ENCODE measurements at regions not wholly inside any gene's neighbourhood (a gene's known extent, or its start where the extent isn't known, plus 50 kb on each side); places are given as distances from the start of the nearest gene placed in this dataset.

DNA sequence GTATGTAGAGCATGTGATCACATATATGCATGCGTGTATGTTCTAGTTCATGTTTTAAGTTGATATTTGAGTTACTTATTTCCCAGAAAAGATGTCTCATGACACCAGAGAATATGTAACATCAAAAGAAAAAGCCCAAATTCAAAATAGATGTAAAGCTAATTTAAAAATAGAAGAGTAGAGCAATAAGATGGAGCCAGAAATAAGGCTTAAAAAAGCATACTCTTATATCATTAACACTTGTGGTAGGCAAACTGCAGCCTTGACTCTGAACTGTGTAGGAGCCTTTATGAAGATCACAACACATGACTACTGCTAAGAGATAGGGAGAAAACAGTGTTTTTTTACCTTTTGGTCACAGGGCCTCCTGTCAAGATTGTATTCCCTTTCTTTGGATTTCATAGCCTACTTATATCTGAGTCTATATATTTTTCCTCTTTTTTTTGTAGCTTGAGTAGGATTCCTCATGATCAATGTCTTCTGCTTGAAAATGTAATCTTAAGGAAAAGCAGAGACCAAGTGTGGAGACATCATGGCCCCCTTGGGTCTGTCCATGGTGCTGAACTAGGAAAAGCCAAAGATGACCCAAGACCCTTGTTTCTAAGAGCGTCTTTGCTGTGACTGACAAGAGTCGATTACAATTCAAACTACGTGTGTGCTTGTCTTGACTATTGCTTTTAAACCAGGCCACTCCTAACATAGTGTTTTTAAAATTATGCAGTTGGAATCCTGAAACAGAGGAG is 390.4 kb downstream of the SHISA9 start:
- DNase-seq (ENCODE audit: low read depth, low spot score): no peak

DNA sequence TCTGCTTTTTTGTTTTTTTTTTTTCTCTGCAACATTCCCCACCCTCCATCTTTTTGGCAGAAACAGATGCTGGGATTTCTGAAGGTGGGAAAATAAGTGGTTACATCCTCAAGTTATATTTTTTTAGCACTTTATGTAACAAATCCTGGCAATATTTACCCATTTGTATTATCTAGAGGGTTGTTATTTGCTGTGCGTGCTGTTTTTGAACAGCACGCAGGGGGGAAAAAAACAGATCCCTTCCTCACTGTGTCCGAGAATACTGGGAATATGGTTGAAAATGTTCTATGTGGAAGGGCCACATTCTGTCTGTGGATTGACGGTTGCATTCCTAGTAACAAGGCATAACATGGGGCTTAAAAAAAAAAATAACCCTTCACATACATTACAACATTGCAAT is 394.8 kb downstream of the SHISA9 start:
- DNase-seq (ENCODE audit: low read depth, low spot score): no peak

DNA sequence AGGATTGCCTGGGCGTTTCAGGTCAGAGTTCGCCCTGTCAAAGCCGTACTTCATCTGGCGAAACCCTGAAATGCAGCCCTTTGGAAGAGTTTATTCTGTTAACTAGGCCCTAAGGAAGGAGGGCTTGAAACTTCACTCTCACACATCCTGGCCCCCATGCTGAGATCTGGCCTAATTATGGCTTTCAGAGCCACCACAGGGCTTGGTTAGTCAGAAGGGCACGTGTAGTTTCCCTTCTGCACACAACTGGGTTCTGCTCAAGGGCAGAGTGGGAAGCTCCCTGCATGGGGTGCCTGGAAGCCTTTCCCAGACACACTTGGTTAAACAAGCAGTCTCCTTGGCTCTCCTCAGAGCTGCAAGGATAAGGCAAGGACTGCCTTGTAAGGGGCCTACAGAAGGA is 397.3 kb downstream of the SHISA9 start:
- DNase-seq (ENCODE audit: low read depth, low spot score): no peak

DNA sequence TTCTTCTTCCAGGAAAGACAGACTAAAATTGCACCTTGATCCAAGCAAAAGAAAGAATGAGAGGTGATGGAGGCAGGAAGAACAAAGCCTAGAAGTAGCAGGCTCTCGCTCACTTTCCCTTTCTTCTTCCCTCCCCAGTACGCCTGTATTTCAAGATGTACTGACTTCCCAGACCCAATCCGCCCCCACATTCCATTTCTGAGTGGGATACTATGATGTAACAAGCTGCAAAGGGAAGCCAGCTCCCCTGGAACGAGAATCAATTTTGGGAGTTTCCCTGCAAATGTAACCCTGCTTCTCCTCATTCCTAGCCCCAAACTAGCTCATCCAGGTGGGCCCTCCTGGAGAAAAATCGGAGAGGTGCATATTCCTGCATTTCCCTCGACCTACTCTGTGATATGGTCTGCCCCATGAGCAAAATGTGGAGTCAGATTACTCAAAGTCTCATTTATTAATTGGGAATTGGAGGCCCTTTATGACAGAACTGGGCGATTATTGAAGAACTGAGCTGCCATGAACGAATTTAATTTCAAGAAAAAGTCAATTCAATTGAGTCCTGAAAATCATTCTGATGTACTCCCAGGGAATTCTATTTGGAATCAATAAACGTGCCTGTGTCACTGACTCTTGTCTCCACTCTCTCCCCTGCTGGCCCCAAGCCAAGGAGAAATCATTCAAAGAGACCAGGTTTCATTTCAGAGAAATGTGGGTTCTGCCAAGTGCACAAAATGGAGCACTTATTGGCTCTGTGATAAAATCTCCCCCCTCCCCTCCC is 398.9 kb downstream of the SHISA9 start:
- no peak for DNase-seq (ENCODE audit: low read depth, low spot score)

DNA sequence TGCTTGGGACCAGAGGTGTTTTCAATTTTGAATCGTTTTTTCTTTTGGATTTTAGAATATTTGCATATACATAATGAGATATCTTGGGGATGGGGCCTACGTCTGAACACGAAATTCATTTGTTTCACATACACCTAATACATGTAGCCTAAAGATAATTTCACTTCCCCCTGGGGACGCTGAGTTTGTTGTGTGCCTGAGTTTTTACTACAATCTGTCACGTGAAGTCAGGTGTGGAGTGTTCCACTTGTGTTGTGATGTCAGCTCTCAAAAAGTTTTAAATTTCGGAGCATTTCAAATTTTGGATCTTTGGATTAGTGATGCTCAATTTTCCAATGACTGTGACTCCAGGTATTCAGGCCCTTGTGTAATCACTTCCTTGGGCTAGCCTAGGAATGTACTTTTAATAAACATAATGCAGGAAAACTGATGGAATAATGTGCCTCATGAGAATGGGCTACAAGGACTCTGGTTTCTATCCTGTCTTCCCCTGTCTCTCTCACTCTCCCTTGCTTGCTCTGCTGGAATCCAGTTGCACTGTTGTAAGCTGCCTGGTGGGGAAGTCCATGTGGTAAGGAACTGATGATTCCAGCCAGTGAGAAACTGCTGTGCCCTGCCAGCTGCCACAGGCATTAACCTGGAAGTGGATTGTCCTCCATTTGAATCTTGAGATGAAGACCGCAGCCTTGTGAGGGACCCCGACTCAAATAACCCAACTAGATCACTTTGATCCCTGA is 403.8 kb downstream of the SHISA9 start:
- no peak for DNase-seq (ENCODE audit: low read depth, low spot score)

DNA sequence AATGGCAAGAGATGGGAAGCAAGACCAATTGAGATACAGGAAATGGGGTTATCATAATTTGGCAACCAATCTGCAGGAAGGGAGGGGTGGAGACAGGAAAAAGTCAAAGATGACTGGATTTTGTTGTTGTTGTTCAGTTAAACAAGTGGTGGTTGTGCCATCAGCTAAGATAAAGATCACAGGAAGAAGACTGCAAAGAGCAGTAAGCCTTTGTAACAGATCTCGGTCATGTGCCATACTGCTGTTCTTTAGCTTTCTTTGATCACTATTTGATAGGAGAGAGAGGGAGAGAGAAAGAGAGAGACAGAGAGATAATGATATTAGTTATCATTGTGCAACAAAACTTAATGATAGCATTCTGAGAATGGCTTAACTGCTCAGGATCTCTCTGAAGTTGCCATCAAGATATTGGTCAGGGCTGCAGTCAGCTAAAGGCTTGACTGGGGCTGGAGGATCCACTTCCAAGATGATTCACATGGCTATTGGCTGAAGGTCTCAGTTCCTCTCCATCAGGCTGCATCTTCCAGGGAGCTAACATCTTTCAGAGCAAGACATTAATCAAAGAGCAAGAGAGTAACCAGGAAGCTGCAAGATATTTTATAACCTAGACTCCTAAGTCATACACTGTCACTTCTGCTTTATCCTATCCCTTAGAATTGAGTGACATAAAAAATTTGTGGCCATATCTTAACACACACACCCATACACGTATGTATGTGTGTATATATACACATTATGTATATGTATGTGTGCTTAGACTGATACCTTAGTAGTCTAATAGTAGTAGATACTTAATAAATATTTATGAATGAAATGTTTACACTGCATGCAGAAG is 405.0 kb downstream of the SHISA9 start:
- no peak for DNase-seq (ENCODE audit: low read depth, low spot score)

DNA sequence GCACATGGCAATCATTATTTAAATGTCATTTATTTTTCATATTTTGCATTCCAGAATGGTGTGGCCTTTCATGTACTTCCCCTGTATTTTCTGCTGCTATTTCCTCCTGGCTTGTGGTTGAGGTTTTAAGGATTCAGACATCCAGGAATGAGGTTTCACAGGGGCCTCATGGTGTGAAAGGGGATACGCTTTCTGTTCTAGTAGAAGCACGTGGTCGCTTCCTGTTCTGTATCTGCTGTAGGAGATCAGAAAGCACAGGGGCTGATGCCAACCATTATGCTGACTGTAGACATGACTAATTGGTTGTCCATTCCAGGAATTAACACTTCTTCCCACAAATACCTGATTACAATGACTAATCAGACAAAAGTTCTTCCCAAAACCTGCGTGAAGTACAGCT is 405.9 kb downstream of the SHISA9 start:
- no peak for DNase-seq (ENCODE audit: low read depth, low spot score)

DNA sequence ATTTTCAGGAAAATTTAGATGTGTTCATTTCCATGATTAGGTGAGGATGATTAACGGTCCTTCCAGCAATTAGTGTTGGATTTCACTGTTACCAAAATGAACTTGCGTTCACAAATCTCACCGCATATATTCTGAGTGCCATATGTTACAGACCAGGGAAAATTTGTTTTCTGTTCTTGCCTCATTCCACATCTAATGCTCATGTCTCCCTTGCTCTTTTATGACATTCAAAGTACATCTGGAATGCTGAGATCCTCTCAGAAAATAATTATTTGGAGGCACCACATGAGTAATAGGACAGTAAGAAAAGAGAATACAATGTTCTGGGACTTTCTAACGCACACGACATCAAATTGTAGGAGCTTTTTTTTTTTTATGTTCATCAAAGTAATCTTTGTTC is 406.5 kb downstream of the SHISA9 start:
- DNase-seq (ENCODE audit: low read depth, low spot score): no peak

DNA sequence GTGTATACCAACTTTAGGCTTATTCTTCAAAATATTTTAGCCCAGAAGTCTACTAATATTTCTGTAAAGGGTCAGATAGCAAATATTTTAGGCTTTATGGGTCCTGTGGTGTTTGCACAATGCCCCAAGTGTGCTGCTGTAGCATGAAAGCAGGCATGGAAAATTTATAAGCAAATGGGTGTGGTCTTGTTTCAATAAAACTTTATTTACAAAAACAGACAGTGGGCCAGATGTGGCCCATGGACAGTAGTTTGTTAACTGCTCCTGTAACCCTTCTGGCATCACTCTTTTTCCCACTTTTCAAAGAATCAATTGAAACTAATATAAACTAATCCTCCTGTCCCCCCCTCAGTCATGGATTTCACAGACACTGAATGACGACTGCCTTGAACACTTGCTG is 410.7 kb downstream of the SHISA9 start:
- no peak for DNase-seq (ENCODE audit: low read depth, low spot score)

DNA sequence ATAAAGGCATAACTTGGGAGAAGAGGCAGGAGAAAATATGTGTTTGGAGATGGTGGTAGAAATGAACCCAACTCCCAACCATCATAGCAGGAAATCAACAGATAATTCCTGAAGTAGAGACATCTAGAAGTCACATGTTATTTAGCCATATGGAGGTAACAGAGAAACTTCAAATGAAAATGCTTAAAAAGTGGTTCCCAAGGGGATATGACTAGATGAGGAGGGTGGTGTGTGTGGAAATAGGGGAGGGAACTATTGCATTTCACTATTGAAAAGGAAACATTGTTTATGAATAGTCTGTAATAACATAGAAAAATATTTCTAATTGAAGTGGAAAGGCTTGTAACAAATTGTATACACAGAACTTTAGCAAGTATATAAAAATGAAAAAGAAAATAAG is 412.0 kb downstream of the SHISA9 start:
- no peak for DNase-seq (ENCODE audit: low read depth, low spot score)

DNA sequence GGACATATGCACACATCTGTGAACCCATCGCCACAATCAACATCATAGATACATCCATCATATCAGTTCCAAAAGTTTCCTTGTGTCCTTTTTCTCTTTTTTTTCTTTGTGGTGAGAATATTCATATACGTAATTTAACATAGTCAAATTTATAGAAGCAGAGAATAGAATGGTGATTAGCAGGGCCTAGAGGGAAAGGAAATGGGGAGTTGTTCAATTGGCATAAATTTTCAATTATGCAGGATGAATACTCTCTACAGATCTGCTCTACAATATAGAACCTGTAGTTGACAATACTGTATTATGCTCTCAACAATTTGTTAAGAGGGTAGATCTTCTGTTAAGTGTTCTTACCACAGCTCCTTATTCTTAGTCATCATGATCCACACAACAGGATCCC is 413.2 kb downstream of the SHISA9 start:
- DNase-seq (ENCODE audit: low read depth, low spot score): no peak

DNA sequence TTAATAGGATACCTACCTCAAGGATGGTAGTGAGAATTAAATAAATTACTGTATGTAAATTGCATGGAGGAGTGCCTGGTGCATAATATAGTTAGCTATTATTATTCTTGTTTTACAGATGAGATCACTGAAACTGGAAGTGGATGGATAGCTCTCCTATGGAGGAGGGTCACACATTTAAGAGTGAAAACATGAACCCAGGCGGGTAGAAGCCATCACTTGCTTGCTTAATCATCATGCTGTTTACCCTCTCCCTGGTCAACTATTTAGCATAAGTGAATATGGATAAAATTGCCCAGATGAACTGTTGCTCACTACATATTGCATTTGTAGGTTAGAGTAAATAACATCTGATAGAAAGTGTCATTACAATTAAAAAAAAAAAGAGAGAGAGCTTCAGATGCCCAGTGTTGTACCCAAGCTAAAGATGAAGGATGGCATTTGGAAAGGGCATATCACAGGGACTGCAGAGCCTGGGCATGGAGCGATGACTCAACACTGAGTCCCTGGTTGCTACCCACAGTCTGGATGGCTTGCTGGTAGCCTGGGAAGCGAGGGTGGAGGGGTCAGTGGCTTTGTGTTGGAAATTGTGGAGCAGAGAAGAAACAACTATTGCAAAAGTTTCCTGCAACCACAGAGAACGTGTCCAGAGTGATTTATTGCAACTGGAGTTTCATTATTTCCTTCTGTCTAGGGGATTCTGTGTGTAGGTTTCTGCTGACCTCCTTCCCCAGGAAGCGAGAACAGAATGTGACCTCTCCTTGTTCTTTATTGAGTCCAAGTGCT is 414.4 kb downstream of the SHISA9 start:
- DNase-seq (ENCODE audit: low read depth, low spot score): no peak

DNA sequence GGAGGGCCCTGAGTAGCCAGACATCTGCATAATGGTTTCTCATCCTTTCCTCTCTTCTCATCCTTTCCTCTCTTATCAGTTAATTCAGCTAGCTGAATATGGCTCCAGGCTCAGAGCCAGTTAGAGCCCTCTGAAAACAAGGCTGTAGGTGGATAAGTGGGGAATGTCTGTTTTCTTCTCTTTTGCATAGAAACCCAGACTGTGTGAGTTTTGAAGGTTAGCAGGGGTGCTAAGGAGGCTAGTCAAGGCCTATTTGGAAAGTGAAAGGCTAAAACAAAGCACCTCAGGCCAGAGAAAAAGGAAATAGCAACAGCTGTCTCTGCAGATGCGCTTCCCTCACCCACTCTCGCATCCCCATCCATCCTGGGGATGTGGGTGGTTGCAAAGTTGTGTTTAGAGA is 420.9 kb downstream of the SHISA9 start:
- no peak for DNase-seq (ENCODE audit: low read depth, low spot score)

DNA sequence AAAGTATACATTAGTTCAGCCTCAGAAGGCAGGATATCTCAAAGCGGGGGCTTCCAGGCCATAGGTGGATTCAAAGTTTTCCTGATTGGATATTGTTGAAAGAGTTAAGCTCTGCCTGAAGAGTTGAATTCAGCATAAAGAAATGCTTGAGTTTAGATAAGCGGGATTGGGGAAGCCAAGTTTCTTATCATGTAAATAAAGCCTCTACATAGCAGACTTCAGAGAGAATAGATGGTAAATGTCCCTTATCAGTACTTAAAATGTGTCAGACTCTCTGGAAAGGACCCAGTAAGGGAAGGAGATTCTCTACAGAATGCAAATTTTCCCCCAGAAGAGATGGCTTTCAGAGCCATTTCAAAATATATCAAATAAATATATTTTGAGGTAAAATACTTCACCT is 423.5 kb downstream of the SHISA9 start:
- DNase-seq (ENCODE audit: low read depth, low spot score): no peak

DNA sequence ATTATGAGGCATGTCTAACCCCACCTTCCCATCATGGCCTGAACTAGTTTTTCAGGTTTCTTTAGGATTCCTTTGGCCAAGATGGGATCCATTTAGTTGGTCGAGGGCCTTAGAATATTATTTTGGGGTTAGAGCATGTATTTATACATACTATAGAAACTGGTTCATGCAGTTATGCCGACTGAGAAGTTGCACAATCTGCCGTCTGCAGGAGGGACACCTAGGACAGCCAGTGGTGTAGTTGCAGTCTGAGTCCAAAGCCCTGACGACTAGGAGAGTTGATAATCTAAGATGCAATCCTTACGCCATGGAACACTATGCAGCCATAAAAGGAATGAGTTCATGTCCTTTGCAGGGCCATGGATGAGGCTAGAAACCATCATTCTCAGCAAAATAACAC is 424.0 kb downstream of the SHISA9 start:
- no peak for DNase-seq (ENCODE audit: low read depth, low spot score)

DNA sequence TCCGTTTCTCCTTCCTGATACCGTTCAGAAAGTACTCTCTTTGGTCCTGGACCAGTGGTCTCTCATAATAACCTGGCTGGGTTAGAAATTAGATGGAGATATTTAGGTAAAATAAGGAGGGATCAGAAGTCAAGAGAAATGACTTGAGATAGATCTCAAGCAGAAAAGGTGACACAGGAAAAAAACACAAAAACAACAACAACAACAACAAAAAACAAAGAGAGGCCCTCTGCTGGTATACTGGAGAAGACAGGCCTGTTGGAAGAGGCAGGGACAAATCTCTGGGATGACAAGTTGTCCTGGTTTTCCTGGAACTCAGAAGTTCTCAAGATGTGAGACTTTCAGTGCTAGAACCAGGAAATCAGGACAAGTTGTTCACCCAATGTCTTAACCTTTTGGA is 430.5 kb downstream of the SHISA9 start:
- no peak for DNase-seq (ENCODE audit: low read depth, low spot score)

DNA sequence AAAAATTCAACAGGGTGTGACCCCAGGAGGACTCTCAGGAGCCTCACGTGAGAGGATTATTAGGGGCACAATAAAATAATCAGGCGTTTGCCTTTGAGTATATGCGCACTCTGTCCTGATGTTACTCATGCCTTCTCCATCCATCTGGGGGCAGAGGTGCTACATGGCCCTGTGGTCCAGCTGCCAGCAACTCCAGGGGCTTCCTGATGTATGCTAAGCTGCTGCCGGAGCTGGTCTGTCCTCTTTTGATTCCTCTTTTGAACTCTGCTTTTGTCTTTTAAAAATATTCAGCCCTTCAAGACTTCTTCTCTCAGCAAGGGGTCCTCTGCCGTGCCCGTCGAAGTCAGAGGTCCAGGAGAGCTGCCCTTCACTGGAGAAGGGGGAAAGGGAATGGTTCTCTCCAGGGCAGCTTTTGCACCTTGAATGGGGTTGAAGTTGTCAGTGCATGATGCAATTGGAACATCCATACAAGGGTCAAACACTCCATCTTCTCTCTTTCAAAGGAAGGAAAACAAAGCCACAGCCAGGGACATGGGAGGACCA is 431.4 kb downstream of the SHISA9 start:
- no peak for DNase-seq (ENCODE audit: low read depth, low spot score)

DNA sequence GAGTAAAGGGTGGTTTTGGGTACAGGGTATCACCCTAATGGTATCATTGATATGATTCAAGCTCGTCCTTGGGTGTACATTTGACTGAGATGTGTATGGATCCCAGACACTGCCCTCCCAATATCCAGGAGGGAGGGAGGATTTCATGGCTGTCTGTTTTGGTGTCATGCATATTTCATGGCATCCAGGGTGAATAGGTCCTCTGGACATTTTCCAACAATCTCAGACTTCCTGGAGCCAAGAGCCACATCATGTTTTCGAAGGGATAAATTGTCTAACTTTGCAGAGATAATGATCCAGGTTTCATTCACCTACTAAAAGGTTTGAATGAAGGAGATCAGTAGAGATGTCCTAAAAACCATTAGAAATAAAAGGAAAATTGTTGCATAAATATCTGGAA is 431.9 kb downstream of the SHISA9 start:
- DNase-seq (ENCODE audit: low read depth, low spot score): no peak

DNA sequence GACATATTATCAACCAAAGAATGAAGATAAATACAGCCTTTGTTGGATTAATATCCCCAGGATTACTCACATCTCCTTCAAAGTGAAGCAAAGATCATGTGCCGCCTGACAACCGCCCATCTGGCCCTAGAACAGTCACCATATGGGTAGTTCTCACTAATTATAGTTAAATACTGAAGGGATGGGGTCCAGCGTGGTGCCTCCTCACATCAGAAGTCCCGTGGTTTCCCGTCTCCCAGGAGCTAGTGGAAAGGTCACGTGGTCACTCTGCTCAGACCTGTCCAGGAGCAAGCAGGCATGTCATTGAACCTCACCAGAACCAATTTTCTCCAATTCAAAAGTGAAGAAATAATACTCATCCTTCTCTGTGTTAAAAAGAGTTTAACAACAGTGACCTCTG is 434.5 kb downstream of the SHISA9 start:
- no peak for DNase-seq (ENCODE audit: low read depth, low spot score)

DNA sequence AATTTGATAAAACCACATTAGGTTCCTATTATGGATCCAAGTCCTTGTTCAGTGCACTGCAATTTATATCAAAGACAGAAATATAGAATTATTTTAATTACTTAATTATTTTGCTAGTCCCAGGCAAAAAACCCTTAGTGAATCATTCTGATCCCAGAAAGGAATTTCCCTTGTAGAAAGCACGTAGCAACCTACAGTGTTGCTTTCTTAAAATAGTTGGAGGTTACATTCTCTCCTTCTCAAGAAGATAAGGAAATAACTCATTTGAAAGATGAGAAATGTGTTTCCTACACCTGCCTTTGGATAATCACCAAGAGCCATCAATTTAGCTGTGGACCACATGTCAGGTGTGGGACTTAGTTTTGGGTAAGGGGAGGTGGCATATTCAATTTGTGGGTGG is 434.9 kb downstream of the SHISA9 start:
- no peak for DNase-seq (ENCODE audit: low read depth, low spot score)

Data from smooth muscle cell of the brain vasculature (primary cell).